Osteoblast (primary cell): ENCODE measurements at regions not wholly inside any gene's neighbourhood (a gene's known extent, or its start where the extent isn't known, plus 50 kb on each side); places are given as distances from the start of the nearest gene placed in this dataset.

Experiments used
- DNase-seq: peaks from one replicate; pipeline ENCODE4 v3.0.0; 2011; ENCODE audit warnings: low spot score, mixed read lengths; ENCODE audit not compliant: insufficient read length; ENCODE audit errors: missing footprints
- H2AFZ ChIP-seq: 2 replicates; pipeline ENCODE4 v1.6.0; 2011; ENCODE audit warnings: mild to moderate bottlenecking, low read length
- H3K27ac ChIP-seq: 2 replicates; pipeline ENCODE4 v1.5.1; 2011; ENCODE audit warnings: mild to moderate bottlenecking, low read depth, low read length, moderate library complexity
- H3K27me3 ChIP-seq: 2 replicates; pipeline ENCODE4 v1.6.0; 2012; ENCODE audit warnings: mild to moderate bottlenecking, control low read depth, inconsistent platforms, low read length, moderate library complexity; ENCODE audit not compliant: insufficient read depth
- H3K36me3 ChIP-seq: 2 replicates; pipeline ENCODE4 v1.5.1; 2011; ENCODE audit warnings: mild to moderate bottlenecking, low read length, control low read depth, moderate library complexity; ENCODE audit not compliant: insufficient read depth
- H3K4me1 ChIP-seq: 2 replicates; pipeline ENCODE4 v1.5.1; 2011; ENCODE audit warnings: mild to moderate bottlenecking, low read length, control low read depth, moderate library complexity; ENCODE audit not compliant: insufficient read depth
- H3K4me2 ChIP-seq: 2 replicates; pipeline ENCODE4 v1.6.0; 2011; ENCODE audit warnings: mild to moderate bottlenecking, low read length; ENCODE audit not compliant: insufficient read depth
- H3K4me3 ChIP-seq: fragments of 200-600 bp; sonication (generic); 3 replicates; pipeline ENCODE4 v1.5.1; 2012; ENCODE audit warnings: mild to moderate bottlenecking, low read length, inconsistent platforms; ENCODE audit not compliant: insufficient read depth
- H3K79me2 ChIP-seq: 2 replicates; pipeline ENCODE4 v1.6.0; 2012; ENCODE audit warnings: mild to moderate bottlenecking, low read length, control low read depth, inconsistent platforms; ENCODE audit not compliant: insufficient read depth
- H3K9me3 ChIP-seq: 2 replicates; pipeline ENCODE4 v1.5.1; 2011; ENCODE audit warnings: low read depth, low read length, control low read depth
- H4K20me1 ChIP-seq: 2 replicates; pipeline ENCODE4 v1.6.0; 2012; ENCODE audit warnings: mild to moderate bottlenecking, low read length, control low read depth; ENCODE audit not compliant: insufficient read depth
- CTCF ChIP-seq: IDR thresholded peaks from 2 replicates; pipeline ENCODE4 v1.5.1; 2011; ENCODE audit warnings: mild to moderate bottlenecking, low read depth, low read length, moderate library complexity; ENCODE audit errors: extremely low read depth

GRCh38 chr11:15650105-15650938 is 535.6 kb downstream of the INSC start:
- TF ChIP-seq CTCF, result peak; percentile 85
- Histone ChIP-seq H3K36me3 (no peaks in the 10 kb centered on the region), H3K27ac (peak overlapping the region; percentile 1), H3K4me1 (peaks cover 12% of the 10 kb centered on the region), H2AFZ (peak overlapping the region; percentile 85), H3K27me3 (peaks cover 8% of the 10 kb centered on the region), H3K79me2 (no peaks in the 10 kb centered on the region), H4K20me1 (no peaks in the 10 kb centered on the region), H3K4me2 (peak overlapping the region; percentile 77), H3K9me3 (no peaks in the 10 kb centered on the region), H3K4me3 (peak overlapping the region; percentile 60)
- DNase-seq, result peak; percentile 98

GRCh38 chr11:15651033-15651432 is 536.3 kb downstream of the INSC start:
- H3K9me3 ChIP-seq, result no peaks in the 10 kb centered on the region
- peaks cover 8% of the 10 kb centered on the region for H3K27me3 ChIP-seq
- TF ChIP-seq CTCF, result no peak
- peaks cover 12% of the 10 kb centered on the region for H3K4me1 ChIP-seq
- H3K79me2 ChIP-seq, result no peaks in the 10 kb centered on the region
- H3K4me2 ChIP-seq, result peak overlapping the region; percentile 77
- H3K27ac ChIP-seq, result no peak overlapping the region
- no peaks in the 10 kb centered on the region for H3K36me3 ChIP-seq
- no peak for DNase-seq
- no peaks in the 10 kb centered on the region for H4K20me1 ChIP-seq
- H3K4me3 ChIP-seq, result no peak overlapping the region
- no peak overlapping the region for H2AFZ ChIP-seq

GRCh38 chr11:15651816-15652215 is 537.1 kb downstream of the INSC start:
- Histone ChIP-seq H3K27ac (no peak overlapping the region), H3K9me3 (no peaks in the 10 kb centered on the region), H3K4me2 (peak overlapping the region; percentile 89), H4K20me1 (no peaks in the 10 kb centered on the region), H3K36me3 (no peaks in the 10 kb centered on the region), H3K27me3 (peaks cover 8% of the 10 kb centered on the region), H3K4me3 (peak overlapping the region; percentile 68), H3K79me2 (no peaks in the 10 kb centered on the region), H2AFZ (peak overlapping the region; percentile 71), H3K4me1 (peaks cover 12% of the 10 kb centered on the region)
- DNase-seq, result peak; percentile 53
- TF ChIP-seq CTCF, result no peak

- no peak for DNase-seq
- no peaks in the 10 kb centered on the region for H3K36me3 ChIP-seq
- no peak overlapping the region for H3K4me3 ChIP-seq
- H3K9me3 ChIP-seq, result no peaks in the 10 kb centered on the region
- H3K4me2 ChIP-seq, result no peak overlapping the region
- H3K27ac ChIP-seq, result no peak overlapping the region
- peaks cover 12% of the 10 kb centered on the region for H3K4me1 ChIP-seq
- no peak for TF ChIP-seq CTCF
- no peaks in the 10 kb centered on the region for H4K20me1 ChIP-seq
- H3K27me3 ChIP-seq, result peaks cover 13% of the 10 kb centered on the region
- H2AFZ ChIP-seq, result no peak overlapping the region
- H3K79me2 ChIP-seq, result no peaks in the 10 kb centered on the region
Observed at GRCh38 chr11:15653191-15653710, 538.5 kb downstream of the INSC start.
